HepG2 (cell line): ENCODE measurements at regions not wholly inside any gene's neighbourhood (a gene's known extent, or its start where the extent isn't known, plus 50 kb on each side); places are given as distances from the start of the nearest gene placed in this dataset.

ENCODE experiments used
- ATAC-seq: fragments of 200-7000 bp; cut with Tn5 transposase; 3 replicates; pipeline ENCODE4 v1.9.1; 2020; ENCODE audit warnings: mild to moderate bottlenecking, moderate library complexity
- BruUV-seq: library from RNA; stranded (reverse); fragments of 400-500 nt; replicated peaks from 2 replicates; lab custom pipeline; 2021; lab: Mats Ljungman, UMichigan
- CTCF ChIA-PET: fragments of 300-600 bp; formaldehyde crosslinking; extraction: SDS; loops from one replicate; lab custom pipeline; 2021; ENCODE audit warnings: low total read pairs, inconsistent platforms, low intra/inter-chr PET ratio; lab: Yijun Ruan, JAX
- POLR2A ChIA-PET: fragments of 350-600 bp; sonication (Branson Sonifier 250); formaldehyde crosslinking; loops from one replicate; lab custom pipeline; 2020; ENCODE audit warnings: antibody characterized with exemption, inconsistent platforms; lab: Yijun Ruan, JAX
- DNase-seq: peaks from one replicate; pipeline ENCODE4 v3.0.0-alpha.2; 2015; ENCODE audit warnings: low spot score
- FAIRE-seq: peaks from 3 replicates; lab custom pipeline; 2011; peaks lifted over from hg19 to GRCh38; lab: Jason Lieb, UNC
- H2AFZ ChIP-seq: one replicate; pipeline ENCODE4 v1.6.1; 2011; ENCODE audit warnings: low read length, inconsistent platforms
- H3K27ac ChIP-seq: fragments of 300-600 bp; 3 replicates; pipeline ENCODE4 v1.8.0; 2011; ENCODE audit warnings: mixed run types, mild to moderate bottlenecking, mixed read lengths, low read length, inconsistent platforms; ENCODE audit not compliant: insufficient read depth; ENCODE audit errors: extremely low read length
- H3K27me3 ChIP-seq, 2 experiments: fragments of 200-600 bp in 1 of 2; 2 replicates in 1 of 2; 3 replicates in 1 of 2; pipeline versions ENCODE4 v1.6.0 to v1.8.0; 2011; ENCODE audit warnings: low read length in 2 of 2, mild to moderate bottlenecking in 2 of 2, moderate library complexity in 2 of 2, inconsistent platforms in 1 of 2; ENCODE audit not compliant: insufficient read depth in 2 of 2, control insufficient read depth in 1 of 2
- H3K36me3 ChIP-seq, 2 experiments: fragments of 200-600 bp in 1 of 2; replicated peaks in 1 of 2; 2 replicates in 1 of 2; 3 replicates in 1 of 2; pipeline versions ENCODE4 v1.5.1 to v1.8.0; 2011; ENCODE audit warnings: low read length in 2 of 2, inconsistent platforms in 1 of 2; ENCODE audit not compliant: insufficient read depth in 2 of 2, control insufficient read depth in 1 of 2
- H3K4me1 ChIP-seq: 2 replicates; pipeline ENCODE4 v1.5.1; 2012; ENCODE audit warnings: low read length, inconsistent platforms; ENCODE audit not compliant: insufficient read depth
- H3K4me2 ChIP-seq: 2 replicates; pipeline ENCODE4 v1.6.0; 2011; ENCODE audit warnings: low read depth, low read length, inconsistent platforms
- H3K4me3 ChIP-seq, 3 experiments: fragments of 200-600 bp in 1 of 3; sonication (generic), shearing (Covaris generic) in 1 of 3; replicated peaks in 1 of 3; 2 replicates each; pipeline ENCODE4 v1.5.1; 2011 to 2016; ENCODE audit warnings: low read length in 3 of 3, inconsistent platforms in 2 of 3, low read depth in 2 of 3, mild to moderate bottlenecking in 2 of 3, control low read depth in 1 of 3, mixed read lengths in 1 of 3; ENCODE audit not compliant: insufficient read depth in 1 of 3
- H3K79me2 ChIP-seq: one replicate; pipeline ENCODE4 v1.6.1; 2011; ENCODE audit warnings: low read length, inconsistent platforms; ENCODE audit not compliant: insufficient read depth
- H3K9ac ChIP-seq: 2 replicates; pipeline ENCODE4 v1.6.0; 2011; ENCODE audit warnings: mild to moderate bottlenecking, low read depth, low read length, inconsistent platforms; ENCODE audit not compliant: insufficient read depth
- H3K9me3 ChIP-seq: 2 replicates; pipeline ENCODE4 v1.5.1; 2012; ENCODE audit warnings: mild to moderate bottlenecking, low read length
- H4K20me1 ChIP-seq: 2 replicates; pipeline ENCODE4 v1.6.0; 2011; ENCODE audit warnings: inconsistent platforms, mild to moderate bottlenecking, low read length, moderate library complexity; ENCODE audit not compliant: insufficient read depth
- CREB3 ChIP-seq: sonication (generic); formaldehyde crosslinking; IDR thresholded peaks from 2 replicates; pipeline ENCODE4 v1.5.0; 2020; ENCODE audit warnings: missing genetic modification reagents
- FLYWCH1 ChIP-seq: sonication (generic); formaldehyde crosslinking; IDR thresholded peaks from 2 replicates; pipeline ENCODE4 v1.8.1; 2023; ENCODE audit warnings: mild to moderate bottlenecking, missing genetic modification reagents
- KLF11 ChIP-seq: IDR thresholded peaks from 2 replicates; pipeline ENCODE4 v1.6.1; 2016; ENCODE audit warnings: missing compliant biosample characterization
- POLR2AphosphoS5 ChIP-seq: IDR thresholded peaks from 2 replicates; pipeline ENCODE4 v1.6.1; 2012; ENCODE audit warnings: low read depth, low read length
- ZGPAT ChIP-seq: IDR thresholded peaks from 2 replicates; pipeline ENCODE4 v1.6.1; 2016; ENCODE audit warnings: mild to moderate bottlenecking
- ZMAT3 ChIP-seq: sonication (generic); formaldehyde crosslinking; conservative IDR thresholded peaks from 2 replicates; pipeline ENCODE4 v1.7.0; 2021; ENCODE audit warnings: missing genetic modification reagents
- ZNF460 ChIP-seq: sonication (generic); formaldehyde crosslinking; IDR thresholded peaks from 2 replicates; pipeline ENCODE4 v1.5.1; 2020; ENCODE audit warnings: missing genetic modification reagents, mild to moderate bottlenecking, borderline replicate concordance
- ZNF691 ChIP-seq: sonication (generic); formaldehyde crosslinking; IDR thresholded peaks from 2 replicates; pipeline ENCODE4 v1.4.0; 2020; ENCODE audit warnings: missing genetic modification reagents, low read depth, mild to moderate bottlenecking, borderline replicate concordance
- in situ Hi-C: cut with HindIII; loops from 2 replicates; pipeline ENCODE4 v1.10.0; 2017; ENCODE audit warnings: low pct_unique_long_range_greater_than_20kb; ENCODE audit not compliant: extremely low pct_ligation_motif_present
- intact Hi-C: fragments of 100-400 bp; cut with micrococcal nuclease; formaldehyde crosslinking; loops from one replicate; pipeline ENCODE4 v1.10.0; 2022; ENCODE audit not compliant: unreplicated experiment

- ATAC-seq (peak; percentile 51; the same call in 1 of the 3 replicates), FAIRE-seq (no peak)
- BruUV-seq, result no TSS peak
Measured at GRCh38 chr3:81005992-81006391, 755.5 kb downstream of the GBE1 start.

More at GRCh38 chr3:81005992-81006391, 755.5 kb downstream of the GBE1 start:
- TF ChIP-seq ZNF460 (CRISPR knock-in tag) (no peak), KLF11 (CRISPR knock-in tag) (no peak), FLYWCH1 (CRISPR knock-in tag) (no peak), POLR2AphosphoS5 (no peak), ZNF691 (CRISPR knock-in tag) (no peak), CREB3 (CRISPR knock-in tag) (no peak), ZGPAT (CRISPR knock-in tag) (no peak), ZMAT3 (CRISPR knock-in tag) (no peak)
- TF ChIP-seq, all 625 proteins: peak for 0
- Histone ChIP-seq H3K4me3 (no peak overlapping the region), H2AFZ (no peak overlapping the region), H4K20me1 (no peaks in the 10 kb centered on the region), H3K9me3 (no peaks in the 10 kb centered on the region), H3K4me1 (no peaks in the 10 kb centered on the region), H3K27ac (no peak overlapping the region), H3K36me3 (no peaks in the 10 kb centered on the region), H3K4me2 (no peak overlapping the region), H3K9ac (no peak overlapping the region), H3K79me2 (no peaks in the 10 kb centered on the region), H3K27me3 (no peaks in the 10 kb centered on the region)
- no peak for DNase-seq
- in situ Hi-C loops (no loop called here), intact Hi-C loops (no loop called here)
- ChIA-PET CTCF (no interaction called here), POLR2A (no interaction called here)
